ENCODE measurements at regions not wholly inside any gene's neighbourhood (a gene's known extent, or its start where the extent isn't known, plus 50 kb on each side); places are given as distances from the start of the nearest gene placed in this dataset.

DNA sequence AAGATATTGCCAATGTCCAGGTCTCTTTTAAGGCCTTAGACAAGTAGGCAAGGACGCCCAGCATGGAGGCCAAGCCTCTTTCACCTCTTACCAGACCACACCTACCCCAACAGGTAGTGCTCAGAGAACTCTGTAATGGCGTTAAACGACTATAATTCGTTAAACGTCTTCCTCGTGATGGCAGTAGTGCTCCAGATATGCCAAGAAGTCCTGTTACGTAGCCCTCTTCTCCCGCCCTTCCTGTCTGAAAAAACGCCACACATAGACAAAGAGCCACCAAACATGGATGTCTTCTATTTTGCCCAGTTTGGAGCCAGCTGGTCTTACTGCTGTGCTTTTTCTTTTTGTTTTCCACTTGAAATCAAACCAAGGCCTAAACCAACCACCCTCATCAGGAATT, 190.7 kb downstream of the OR13H1 start:
- Histone ChIP-seq H3K4me3 (replicated peaks in 1 of 2; ENCODE audit: low read depth in 1 of 2, low read length in 2 of 2) (no peak overlapping the region), H3K27me3 (ENCODE audit: insufficient read depth, low read length) (no peaks in the 10 kb centered on the region), H3K9me3 (ENCODE audit: control insufficient read depth in 1 of 2, insufficient read depth in 1 of 2, low read depth in 1 of 2, low read length in 2 of 2) (no peaks in the 10 kb centered on the region), H4K20me1 (ENCODE audit: insufficient read depth) (no peaks in the 10 kb centered on the region), H3K79me2 (ENCODE audit: insufficient read depth, low read length) (no peaks in the 10 kb centered on the region), H3K36me3 (ENCODE audit: control insufficient read depth in 1 of 2, insufficient read depth in 2 of 2, low read length in 2 of 2) (no peaks in the 10 kb centered on the region), H3K9ac (ENCODE audit: low read length) (no peak overlapping the region), H3K9me2 (ENCODE audit: insufficient read depth) (no peaks in the 10 kb centered on the region), H3K27ac (ENCODE audit: low read depth, low read length) (no peak overlapping the region), H2AFZ (ENCODE audit: low read depth, low read length, poor library complexity, severe bottlenecking) (no peak overlapping the region), H3K4me1 (ENCODE audit: control insufficient read depth in 1 of 2, insufficient read depth in 2 of 2, low read length in 2 of 2) (no peaks in the 10 kb centered on the region), H3K4me2 (ENCODE audit: low read length) (no peak overlapping the region)
- ChIA-PET RAD21 (ENCODE audit: low non-redundant PET in 1 of 2, low total read pairs in 2 of 2, uncharacterized antibody in 2 of 2, unreplicated experiment in 2 of 2) (no interaction called here), POLR2A (no interaction called here), CTCF (no interaction called here)
- ATAC-seq (no peak), DNase-seq (ENCODE audit: low read depth, low spot score) (no peak)
- BruUV-seq (replicated peaks): no TSS peak
- TF ChIP-seq ZFX (IDR thresholded peaks at IDR 0.05) (no peak), JUND (IDR thresholded peaks at IDR 0.05) (no peak), RAD21 (IDR thresholded peaks at IDR 0.05; ENCODE audit: low read depth) (no peak), ELF1 (IDR thresholded peaks at IDR 0.05; ENCODE audit: borderline replicate concordance, low read depth) (no peak), YY1 (IDR thresholded peaks at IDR 0.05; ENCODE audit: extremely low read depth, insufficient replicate concordance, low read depth, low read length) (no peak)
- TF ChIP-seq, protein P1, sequence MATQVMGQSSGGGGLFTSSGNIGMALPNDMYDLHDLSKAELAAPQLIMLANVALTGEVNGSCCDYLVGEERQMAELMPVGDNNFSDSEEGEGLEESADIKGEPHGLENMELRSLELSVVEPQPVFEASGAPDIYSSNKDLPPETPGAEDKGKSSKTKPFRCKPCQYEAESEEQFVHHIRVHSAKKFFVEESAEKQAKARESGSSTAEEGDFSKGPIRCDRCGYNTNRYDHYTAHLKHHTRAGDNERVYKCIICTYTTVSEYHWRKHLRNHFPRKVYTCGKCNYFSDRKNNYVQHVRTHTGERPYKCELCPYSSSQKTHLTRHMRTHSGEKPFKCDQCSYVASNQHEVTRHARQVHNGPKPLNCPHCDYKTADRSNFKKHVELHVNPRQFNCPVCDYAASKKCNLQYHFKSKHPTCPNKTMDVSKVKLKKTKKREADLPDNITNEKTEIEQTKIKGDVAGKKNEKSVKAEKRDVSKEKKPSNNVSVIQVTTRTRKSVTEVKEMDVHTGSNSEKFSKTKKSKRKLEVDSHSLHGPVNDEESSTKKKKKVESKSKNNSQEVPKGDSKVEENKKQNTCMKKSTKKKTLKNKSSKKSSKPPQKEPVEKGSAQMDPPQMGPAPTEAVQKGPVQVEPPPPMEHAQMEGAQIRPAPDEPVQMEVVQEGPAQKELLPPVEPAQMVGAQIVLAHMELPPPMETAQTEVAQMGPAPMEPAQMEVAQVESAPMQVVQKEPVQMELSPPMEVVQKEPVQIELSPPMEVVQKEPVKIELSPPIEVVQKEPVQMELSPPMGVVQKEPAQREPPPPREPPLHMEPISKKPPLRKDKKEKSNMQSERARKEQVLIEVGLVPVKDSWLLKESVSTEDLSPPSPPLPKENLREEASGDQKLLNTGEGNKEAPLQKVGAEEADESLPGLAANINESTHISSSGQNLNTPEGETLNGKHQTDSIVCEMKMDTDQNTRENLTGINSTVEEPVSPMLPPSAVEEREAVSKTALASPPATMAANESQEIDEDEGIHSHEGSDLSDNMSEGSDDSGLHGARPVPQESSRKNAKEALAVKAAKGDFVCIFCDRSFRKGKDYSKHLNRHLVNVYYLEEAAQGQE (IDR thresholded peaks at IDR 0.05; ENCODE audit: low read depth): no peak
- TF ChIP-seq, protein P2, sequence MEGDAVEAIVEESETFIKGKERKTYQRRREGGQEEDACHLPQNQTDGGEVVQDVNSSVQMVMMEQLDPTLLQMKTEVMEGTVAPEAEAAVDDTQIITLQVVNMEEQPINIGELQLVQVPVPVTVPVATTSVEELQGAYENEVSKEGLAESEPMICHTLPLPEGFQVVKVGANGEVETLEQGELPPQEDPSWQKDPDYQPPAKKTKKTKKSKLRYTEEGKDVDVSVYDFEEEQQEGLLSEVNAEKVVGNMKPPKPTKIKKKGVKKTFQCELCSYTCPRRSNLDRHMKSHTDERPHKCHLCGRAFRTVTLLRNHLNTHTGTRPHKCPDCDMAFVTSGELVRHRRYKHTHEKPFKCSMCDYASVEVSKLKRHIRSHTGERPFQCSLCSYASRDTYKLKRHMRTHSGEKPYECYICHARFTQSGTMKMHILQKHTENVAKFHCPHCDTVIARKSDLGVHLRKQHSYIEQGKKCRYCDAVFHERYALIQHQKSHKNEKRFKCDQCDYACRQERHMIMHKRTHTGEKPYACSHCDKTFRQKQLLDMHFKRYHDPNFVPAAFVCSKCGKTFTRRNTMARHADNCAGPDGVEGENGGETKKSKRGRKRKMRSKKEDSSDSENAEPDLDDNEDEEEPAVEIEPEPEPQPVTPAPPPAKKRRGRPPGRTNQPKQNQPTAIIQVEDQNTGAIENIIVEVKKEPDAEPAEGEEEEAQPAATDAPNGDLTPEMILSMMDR (IDR thresholded peaks at IDR 0.05 in 2 of 3, conservative IDR thresholded peaks at IDR 0.05 in 1 of 3; ENCODE audit: borderline replicate concordance in 1 of 3, insufficient read depth in 1 of 3, low read depth in 2 of 3, low read length in 2 of 3): no peak
- TF ChIP-seq, protein P3, sequence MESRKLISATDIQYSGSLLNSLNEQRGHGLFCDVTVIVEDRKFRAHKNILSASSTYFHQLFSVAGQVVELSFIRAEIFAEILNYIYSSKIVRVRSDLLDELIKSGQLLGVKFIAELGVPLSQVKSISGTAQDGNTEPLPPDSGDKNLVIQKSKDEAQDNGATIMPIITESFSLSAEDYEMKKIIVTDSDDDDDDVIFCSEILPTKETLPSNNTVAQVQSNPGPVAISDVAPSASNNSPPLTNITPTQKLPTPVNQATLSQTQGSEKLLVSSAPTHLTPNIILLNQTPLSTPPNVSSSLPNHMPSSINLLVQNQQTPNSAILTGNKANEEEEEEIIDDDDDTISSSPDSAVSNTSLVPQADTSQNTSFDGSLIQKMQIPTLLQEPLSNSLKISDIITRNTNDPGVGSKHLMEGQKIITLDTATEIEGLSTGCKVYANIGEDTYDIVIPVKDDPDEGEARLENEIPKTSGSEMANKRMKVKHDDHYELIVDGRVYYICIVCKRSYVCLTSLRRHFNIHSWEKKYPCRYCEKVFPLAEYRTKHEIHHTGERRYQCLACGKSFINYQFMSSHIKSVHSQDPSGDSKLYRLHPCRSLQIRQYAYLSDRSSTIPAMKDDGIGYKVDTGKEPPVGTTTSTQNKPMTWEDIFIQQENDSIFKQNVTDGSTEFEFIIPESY (IDR thresholded peaks at IDR 0.05; ENCODE audit: extremely low read depth, insufficient replicate concordance, low read length): no peak
- TF ChIP-seq, protein P4, sequence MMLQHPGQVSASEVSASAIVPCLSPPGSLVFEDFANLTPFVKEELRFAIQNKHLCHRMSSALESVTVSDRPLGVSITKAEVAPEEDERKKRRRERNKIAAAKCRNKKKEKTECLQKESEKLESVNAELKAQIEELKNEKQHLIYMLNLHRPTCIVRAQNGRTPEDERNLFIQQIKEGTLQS (IDR thresholded peaks at IDR 0.05): no peak
- intact Hi-C loops (cut with micrococcal nuclease): no loop called here
